GM21576 (cell line): ENCODE measurements at regions not wholly inside any gene's neighbourhood (a gene's known extent, or its start where the extent isn't known, plus 50 kb on each side); places are given as distances from the start of the nearest gene placed in this dataset.

Source experiments
- ATAC-seq: cut with Tn5 transposase; IDR thresholded peaks from one replicate; pipeline ENCODE4 v1.9.1; 2021; ENCODE audit warnings: mild to moderate bottlenecking, moderate library complexity; ENCODE audit not compliant: unreplicated experiment

DNA sequence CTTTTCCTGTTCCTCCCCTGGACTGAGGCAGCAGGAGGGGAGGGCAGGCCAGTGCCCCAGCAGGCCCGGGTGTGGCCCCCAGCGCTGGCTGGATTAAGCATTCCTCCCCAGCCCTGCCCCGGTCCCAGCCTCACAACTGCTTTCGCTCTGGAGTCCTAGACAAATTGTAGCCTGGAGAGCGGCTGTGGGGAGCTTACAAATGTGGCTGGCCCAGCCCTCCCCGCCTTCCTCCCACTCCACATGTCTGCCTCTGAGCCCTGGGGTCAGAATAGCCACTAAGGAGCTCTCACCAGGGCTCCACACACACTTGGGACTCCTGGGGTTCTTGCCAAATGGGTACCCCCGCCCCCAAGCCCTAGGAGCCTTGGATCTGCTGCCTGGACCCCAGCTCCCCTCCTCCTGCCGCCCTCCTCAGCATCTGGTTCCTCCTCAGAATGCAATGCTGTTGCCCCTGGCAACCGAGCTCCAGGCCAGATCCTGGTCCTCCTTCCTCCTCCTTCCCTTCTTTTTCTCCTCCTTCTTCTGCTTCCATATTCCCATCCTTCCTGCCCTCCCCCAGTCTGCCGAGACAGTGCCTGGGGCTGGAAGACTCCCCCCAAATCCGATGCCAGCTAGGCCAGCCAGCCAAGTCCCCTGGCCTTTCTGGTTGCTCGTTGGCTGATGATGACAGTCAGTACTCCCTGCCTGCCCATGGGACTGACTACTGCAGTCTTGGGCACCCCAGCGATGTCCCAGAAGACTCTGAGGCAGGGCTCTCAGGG is 91.1 kb downstream of the LINGO1 start:
- ATAC-seq = no peak

GRCh38 chr15:77540312-77541060 is 92.2 kb downstream of the LINGO1 start:
- no peak for ATAC-seq

GRCh38 chr15:77538793-77539497 is 93.8 kb downstream of the LINGO1 start:
- no peak for ATAC-seq

DNA sequence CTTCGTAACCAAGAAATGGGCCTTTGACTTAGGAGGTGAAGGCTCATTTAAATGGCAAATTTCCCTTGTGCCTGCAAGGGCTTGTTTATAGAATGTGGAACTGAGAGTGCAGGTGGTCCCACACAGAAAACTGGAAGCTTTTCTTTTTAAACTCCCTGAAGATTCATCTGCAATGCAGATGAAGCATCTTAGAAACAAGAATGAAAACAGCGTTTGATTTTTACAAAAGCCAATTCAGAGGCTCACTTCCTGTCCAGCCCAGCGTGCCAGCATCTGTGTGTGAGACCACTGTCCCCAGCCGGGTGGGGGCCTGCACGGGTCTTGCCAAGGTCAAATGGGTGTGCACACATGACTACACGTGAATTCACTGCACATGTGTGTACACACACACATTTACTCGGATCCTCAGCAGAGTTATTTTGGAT is 94.7 kb downstream of the LINGO1 start:
- ATAC-seq = peak; percentile 66

- no peak for ATAC-seq
These were observed 95.7 kb downstream of the LINGO1 start for GRCh38 chr15:77537006-77537405.

DNA sequence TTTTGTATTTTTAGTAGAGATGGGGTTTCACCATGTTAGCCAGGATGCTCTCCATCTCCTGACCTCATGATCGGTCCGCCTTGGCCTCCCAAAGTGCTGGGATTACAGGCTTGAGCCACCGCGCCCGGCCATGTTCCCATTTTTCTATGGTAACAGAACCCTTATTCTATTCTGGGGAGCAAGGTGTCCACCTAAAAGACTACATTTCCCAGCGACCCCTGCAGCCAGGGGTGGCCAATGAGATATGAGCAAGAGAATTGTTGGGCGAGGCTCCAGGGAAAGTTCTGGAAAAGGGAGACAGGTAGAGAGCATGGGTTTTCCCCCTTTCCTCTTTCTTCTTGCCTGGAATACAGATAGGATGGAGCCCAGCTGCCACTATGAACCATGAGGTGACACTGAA is 96.9 kb downstream of the LINGO1 start:
- no peak for ATAC-seq
